GM12874 (cell line): ENCODE measurements at regions not wholly inside any gene's neighbourhood (a gene's known extent, or its start where the extent isn't known, plus 50 kb on each side); places are given as distances from the start of the nearest gene placed in this dataset.

Experiments
- CTCF ChIP-seq: IDR thresholded peaks from 2 replicates; pipeline ENCODE4 v1.5.1; 2011; ENCODE audit warnings: low read depth, mild to moderate bottlenecking, control low read depth, low read length, moderate library complexity; ENCODE audit not compliant: insufficient read depth

GRCh38 chr4:57668621-57669020 lies 558.4 kb upstream of the IGFBP7 start:
- TF ChIP-seq CTCF = no peak

GRCh38 chr4:57665806-57666205 lies 555.6 kb upstream of the IGFBP7 start:
- no peak for TF ChIP-seq CTCF

GRCh38 chr4:57661517-57662090 lies 551.4 kb upstream of the IGFBP7 start:
- no peak for TF ChIP-seq CTCF

GRCh38 chr4:57658673-57659072 lies 548.5 kb upstream of the IGFBP7 start:
- TF ChIP-seq CTCF = no peak

- TF ChIP-seq CTCF = no peak
Measured at GRCh38 chr4:57658188-57658587, 548.0 kb upstream of the IGFBP7 start.

- no peak for TF ChIP-seq CTCF
Measured at GRCh38 chr4:57655342-57655741, 545.2 kb upstream of the IGFBP7 start.

GRCh38 chr4:57652779-57653178 lies 542.6 kb upstream of the IGFBP7 start:
- no peak for TF ChIP-seq CTCF
